Activated CD4-positive, alpha-beta T cell treated with anti-CD3 and anti-CD28 coated beads, Interleukin-10, Interleukin-2, amounts not matched to agents 100 ng/mL and 50 ng/mL, durations not matched to agents 16 hours and 8 hours (primary cell): ENCODE measurements at regions not wholly inside any gene's neighbourhood (a gene's known extent, or its start where the extent isn't known, plus 50 kb on each side); places are given as distances from the start of the nearest gene placed in this dataset.

ENCODE experiments used
- DNase-seq: peaks from one replicate; pipeline ENCODE4 v3.0.0-alpha.2; 2020

- no peak for DNase-seq
These were observed 112.8 kb upstream of the NABP1 start for GRCh38 chr2:191565120-191565519.

- peak; percentile 15 for DNase-seq
These were observed 112.2 kb upstream of the NABP1 start for GRCh38 chr2:191565647-191566198.

GRCh38 chr2:191566344-191566743, 111.6 kb upstream of the NABP1 start:
- DNase-seq, result peak; percentile 72

GRCh38 chr2:191567206-191567605, 110.7 kb upstream of the NABP1 start:
- DNase-seq, result no peak

GRCh38 chr2:191569025-191569424, 108.9 kb upstream of the NABP1 start:
- no peak for DNase-seq

GRCh38 chr2:191571163-191571769, 106.7 kb upstream of the NABP1 start:
- peak; percentile 60 for DNase-seq

GRCh38 chr2:191572319-191572718, 105.6 kb upstream of the NABP1 start:
- peak; percentile 24 for DNase-seq

GRCh38 chr2:191573216-191573615, 104.7 kb upstream of the NABP1 start:
- peak; percentile 44 for DNase-seq

- no peak for DNase-seq
These were observed 103.7 kb upstream of the NABP1 start for GRCh38 chr2:191574232-191574631.

- no peak for DNase-seq
These were observed 100.3 kb upstream of the NABP1 start for GRCh38 chr2:191577605-191578004.

GRCh38 chr2:191578031-191578430, 99.9 kb upstream of the NABP1 start:
- DNase-seq, result no peak

- no peak for DNase-seq
These were observed 97.4 kb upstream of the NABP1 start for GRCh38 chr2:191580581-191580980.

- no peak for DNase-seq
These were observed 96.9 kb upstream of the NABP1 start for GRCh38 chr2:191581003-191581402.

- no peak for DNase-seq
These were observed 95.6 kb upstream of the NABP1 start for GRCh38 chr2:191582355-191582754.

- DNase-seq, result no peak
These were observed 86.9 kb upstream of the NABP1 start for GRCh38 chr2:191591025-191591424.

- no peak for DNase-seq
These were observed 84.1 kb upstream of the NABP1 start for GRCh38 chr2:191593622-191594385.

- DNase-seq, result no peak
These were observed 80.7 kb upstream of the NABP1 start for GRCh38 chr2:191597186-191597751.

GRCh38 chr2:191598296-191598695, 79.6 kb upstream of the NABP1 start:
- no peak for DNase-seq

- DNase-seq, result no peak
These were observed 76.9 kb upstream of the NABP1 start for GRCh38 chr2:191601060-191601459.

GRCh38 chr2:191604154-191604553, 73.8 kb upstream of the NABP1 start:
- no peak for DNase-seq

GRCh38 chr2:191607096-191607495, 70.8 kb upstream of the NABP1 start:
- DNase-seq, result no peak

- DNase-seq, result no peak
These were observed 67.2 kb upstream of the NABP1 start for GRCh38 chr2:191610756-191611155.

GRCh38 chr2:191611614-191612013, 66.3 kb upstream of the NABP1 start:
- no peak for DNase-seq

- no peak for DNase-seq
These were observed 65.4 kb upstream of the NABP1 start for GRCh38 chr2:191612496-191612895.
